ENCODE measurements at regions not wholly inside any gene's neighbourhood (a gene's known extent, or its start where the extent isn't known, plus 50 kb on each side); places are given as distances from the start of the nearest gene placed in this dataset.

DNA sequence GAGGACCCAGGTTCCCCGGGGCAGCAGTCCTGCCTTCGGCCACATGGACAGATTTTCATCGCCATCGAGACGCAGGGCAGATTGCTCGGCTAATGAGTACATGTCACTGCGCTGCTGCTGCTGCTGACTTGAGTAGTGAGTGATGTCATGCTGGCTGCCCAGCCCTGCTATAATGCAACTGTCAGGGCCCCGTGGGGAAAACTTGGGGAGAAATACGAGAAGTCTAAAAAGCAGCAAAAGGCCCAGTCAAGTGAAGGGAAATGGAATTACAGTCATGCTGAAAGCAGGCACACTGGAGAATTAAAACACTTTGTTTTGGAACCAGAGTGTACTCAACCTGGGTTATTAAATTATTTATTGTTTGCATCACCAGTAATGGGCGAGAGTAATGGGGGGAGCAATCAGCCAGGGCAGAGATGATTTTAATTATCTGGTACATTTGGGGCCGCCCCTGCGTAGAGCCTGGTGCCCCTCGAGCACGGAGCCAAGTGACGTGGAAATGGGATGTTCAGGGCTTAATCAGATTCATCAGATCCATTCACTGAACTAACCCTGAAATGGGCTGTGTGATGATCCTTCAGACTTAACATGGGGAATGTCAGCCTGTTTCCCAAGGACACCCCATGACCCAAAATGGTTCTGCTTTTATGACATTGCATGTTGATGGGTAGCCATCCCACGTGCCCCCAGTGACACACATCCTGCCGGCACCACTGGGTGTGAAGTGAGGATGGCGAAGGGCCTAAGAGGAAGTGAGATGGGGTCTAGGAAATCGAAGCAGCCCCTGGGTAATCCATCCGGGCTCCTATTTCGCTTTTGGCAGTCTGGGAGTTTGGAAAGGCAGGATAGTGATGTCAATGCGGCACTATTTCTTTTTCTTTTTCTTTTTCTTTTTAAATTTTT, 241.6 kb upstream of the CADM1 start:
- TF ChIP-seq, protein P1, sequence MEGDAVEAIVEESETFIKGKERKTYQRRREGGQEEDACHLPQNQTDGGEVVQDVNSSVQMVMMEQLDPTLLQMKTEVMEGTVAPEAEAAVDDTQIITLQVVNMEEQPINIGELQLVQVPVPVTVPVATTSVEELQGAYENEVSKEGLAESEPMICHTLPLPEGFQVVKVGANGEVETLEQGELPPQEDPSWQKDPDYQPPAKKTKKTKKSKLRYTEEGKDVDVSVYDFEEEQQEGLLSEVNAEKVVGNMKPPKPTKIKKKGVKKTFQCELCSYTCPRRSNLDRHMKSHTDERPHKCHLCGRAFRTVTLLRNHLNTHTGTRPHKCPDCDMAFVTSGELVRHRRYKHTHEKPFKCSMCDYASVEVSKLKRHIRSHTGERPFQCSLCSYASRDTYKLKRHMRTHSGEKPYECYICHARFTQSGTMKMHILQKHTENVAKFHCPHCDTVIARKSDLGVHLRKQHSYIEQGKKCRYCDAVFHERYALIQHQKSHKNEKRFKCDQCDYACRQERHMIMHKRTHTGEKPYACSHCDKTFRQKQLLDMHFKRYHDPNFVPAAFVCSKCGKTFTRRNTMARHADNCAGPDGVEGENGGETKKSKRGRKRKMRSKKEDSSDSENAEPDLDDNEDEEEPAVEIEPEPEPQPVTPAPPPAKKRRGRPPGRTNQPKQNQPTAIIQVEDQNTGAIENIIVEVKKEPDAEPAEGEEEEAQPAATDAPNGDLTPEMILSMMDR (IDR thresholded peaks at IDR 0.05): no peak
- TF ChIP-seq POLR2AphosphoS5 (IDR thresholded peaks at IDR 0.05; ENCODE audit: low read depth, low read length): no peak
- TF ChIP-seq, protein P2, sequence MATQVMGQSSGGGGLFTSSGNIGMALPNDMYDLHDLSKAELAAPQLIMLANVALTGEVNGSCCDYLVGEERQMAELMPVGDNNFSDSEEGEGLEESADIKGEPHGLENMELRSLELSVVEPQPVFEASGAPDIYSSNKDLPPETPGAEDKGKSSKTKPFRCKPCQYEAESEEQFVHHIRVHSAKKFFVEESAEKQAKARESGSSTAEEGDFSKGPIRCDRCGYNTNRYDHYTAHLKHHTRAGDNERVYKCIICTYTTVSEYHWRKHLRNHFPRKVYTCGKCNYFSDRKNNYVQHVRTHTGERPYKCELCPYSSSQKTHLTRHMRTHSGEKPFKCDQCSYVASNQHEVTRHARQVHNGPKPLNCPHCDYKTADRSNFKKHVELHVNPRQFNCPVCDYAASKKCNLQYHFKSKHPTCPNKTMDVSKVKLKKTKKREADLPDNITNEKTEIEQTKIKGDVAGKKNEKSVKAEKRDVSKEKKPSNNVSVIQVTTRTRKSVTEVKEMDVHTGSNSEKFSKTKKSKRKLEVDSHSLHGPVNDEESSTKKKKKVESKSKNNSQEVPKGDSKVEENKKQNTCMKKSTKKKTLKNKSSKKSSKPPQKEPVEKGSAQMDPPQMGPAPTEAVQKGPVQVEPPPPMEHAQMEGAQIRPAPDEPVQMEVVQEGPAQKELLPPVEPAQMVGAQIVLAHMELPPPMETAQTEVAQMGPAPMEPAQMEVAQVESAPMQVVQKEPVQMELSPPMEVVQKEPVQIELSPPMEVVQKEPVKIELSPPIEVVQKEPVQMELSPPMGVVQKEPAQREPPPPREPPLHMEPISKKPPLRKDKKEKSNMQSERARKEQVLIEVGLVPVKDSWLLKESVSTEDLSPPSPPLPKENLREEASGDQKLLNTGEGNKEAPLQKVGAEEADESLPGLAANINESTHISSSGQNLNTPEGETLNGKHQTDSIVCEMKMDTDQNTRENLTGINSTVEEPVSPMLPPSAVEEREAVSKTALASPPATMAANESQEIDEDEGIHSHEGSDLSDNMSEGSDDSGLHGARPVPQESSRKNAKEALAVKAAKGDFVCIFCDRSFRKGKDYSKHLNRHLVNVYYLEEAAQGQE (IDR thresholded peaks at IDR 0.05; ENCODE audit: insufficient read depth in 1 of 2, low read depth in 2 of 2, low read length in 1 of 2): no peak
- no peak for TF ChIP-seq SIN3A (IDR thresholded peaks at IDR 0.05; ENCODE audit: borderline replicate concordance, insufficient read depth, low read depth, low read length)
